CD14-positive monocyte (primary cell): ENCODE measurements at regions not wholly inside any gene's neighbourhood (a gene's known extent, or its start where the extent isn't known, plus 50 kb on each side); places are given as distances from the start of the nearest gene placed in this dataset.

Experiments
- DNase-seq, 3 donors: peaks; one replicate each; pipeline ENCODE4 v3.0.0-alpha.2; 2011 to 2022
- H2AFZ ChIP-seq: 2 replicates; pipeline ENCODE4 v1.6.0; 2012; ENCODE audit warnings: mild to moderate bottlenecking, low read depth, low read length, inconsistent platforms; ENCODE audit not compliant: insufficient read depth, poor library complexity, severe bottlenecking
- H3K27ac ChIP-seq, 2 donors: 1 replicate in 1 of 2; 2 replicates in 1 of 2; pipeline ENCODE4 v1.5.1; 2012 to 2013; ENCODE audit warnings: low read length in 2 of 2, control low read depth in 1 of 2, inconsistent platforms in 1 of 2, low read depth in 1 of 2, mild to moderate bottlenecking in 1 of 2
- H3K27me3 ChIP-seq, 2 donors: one replicate each; pipeline versions ENCODE4 v1.6.0 to v1.6.1; 2011 to 2013; ENCODE audit warnings: low read length in 2 of 2; ENCODE audit not compliant: control insufficient read depth in 2 of 2, insufficient read depth in 2 of 2
- H3K36me3 ChIP-seq, 2 donors: replicated peaks in 1 of 2; 1 replicate in 1 of 2; 2 replicates in 1 of 2; pipeline versions ENCODE4 v1.5.1 to v1.6.1; 2012 to 2013; ENCODE audit warnings: low read length in 2 of 2, control low read depth in 1 of 2, inconsistent platforms in 1 of 2, mild to moderate bottlenecking in 1 of 2; ENCODE audit not compliant: insufficient read depth in 2 of 2, control insufficient read depth in 1 of 2
- H3K4me1 ChIP-seq, 2 donors: 1 replicate in 1 of 2; 2 replicates in 1 of 2; pipeline versions ENCODE4 v1.5.1 to v1.6.1; 2012 to 2013; ENCODE audit warnings: low read length in 2 of 2, control low read depth in 1 of 2, inconsistent platforms in 1 of 2, mild to moderate bottlenecking in 1 of 2, moderate library complexity in 1 of 2; ENCODE audit not compliant: insufficient read depth in 2 of 2, control insufficient read depth in 1 of 2
- H3K4me2 ChIP-seq: replicated peaks from 2 replicates; pipeline ENCODE3; 2012; ENCODE audit warnings: low read length, moderate library complexity, mild to moderate bottlenecking; ENCODE audit not compliant: poor library complexity, severe bottlenecking; ENCODE audit errors: extremely low read depth
- H3K4me3 ChIP-seq, 3 experiments: fragments of 200-600 bp in 1 of 3; sonication (generic) in 1 of 3; replicated peaks in 1 of 3; 1 replicate in 2 of 3; 2 replicates in 1 of 3; pipeline ENCODE4 v1.5.1; 2011 to 2013; ENCODE audit warnings: low read length in 3 of 3, mild to moderate bottlenecking in 3 of 3, control low read depth in 2 of 3, low read depth in 2 of 3, inconsistent platforms in 1 of 3, moderate library complexity in 1 of 3
- H3K79me2 ChIP-seq: 2 replicates; pipeline ENCODE4 v1.6.0; 2012; ENCODE audit warnings: mild to moderate bottlenecking, control low read depth, inconsistent platforms, low read length, moderate library complexity; ENCODE audit not compliant: insufficient read depth
- H3K9ac ChIP-seq: 2 replicates; pipeline ENCODE4 v1.6.0; 2017; ENCODE audit warnings: low read length, mild to moderate bottlenecking; ENCODE audit not compliant: insufficient read depth, poor library complexity, severe bottlenecking
- H3K9me3 ChIP-seq, 2 donors: replicated peaks in 1 of 2; 1 replicate in 1 of 2; 2 replicates in 1 of 2; pipeline versions ENCODE4 v1.5.1 to v1.6.1; 2012 to 2013; ENCODE audit warnings: low read length in 2 of 2, control low read depth in 1 of 2; ENCODE audit not compliant: control insufficient read depth in 1 of 2, insufficient read depth in 1 of 2
- H4K20me1 ChIP-seq: 2 replicates; pipeline ENCODE4 v1.6.0; 2012; ENCODE audit warnings: mild to moderate bottlenecking, low read length, control low read depth, moderate library complexity; ENCODE audit not compliant: insufficient read depth
- H3K27ac Mint-ChIP-seq, 7 donors: one replicate each; pipeline ENCODE4 v1.8.0; 2020; ENCODE audit warnings: mild to moderate bottlenecking in 7 of 7, mixed read lengths in 7 of 7, moderate library complexity in 6 of 7, inconsistent platforms in 2 of 7
- H3K27me3 Mint-ChIP-seq, 3 donors: one replicate each; pipeline ENCODE4 v1.8.0; 2021 to 2022; ENCODE audit warnings: low read depth in 3 of 3, mild to moderate bottlenecking in 3 of 3, mixed read lengths in 3 of 3, moderate library complexity in 3 of 3, inconsistent platforms in 1 of 3
- H3K36me3 Mint-ChIP-seq, 2 donors: one replicate each; pipeline ENCODE4 v1.8.0; 2020; ENCODE audit warnings: mixed read lengths in 2 of 2, inconsistent platforms in 1 of 2, mild to moderate bottlenecking in 1 of 2
- H3K4me1 Mint-ChIP-seq: one replicate; pipeline ENCODE4 v1.8.0; 2020; ENCODE audit warnings: mild to moderate bottlenecking, mixed read lengths
- H3K4me3 Mint-ChIP-seq, 2 donors: one replicate each; pipeline ENCODE4 v1.8.0; 2020; ENCODE audit warnings: mild to moderate bottlenecking in 2 of 2, mixed read lengths in 2 of 2, moderate library complexity in 1 of 2
- H3K9me3 Mint-ChIP-seq, 7 donors: one replicate each; pipeline ENCODE4 v1.8.0; 2020 to 2022; ENCODE audit warnings: mixed read lengths in 7 of 7, mild to moderate bottlenecking in 6 of 7, moderate library complexity in 6 of 7, inconsistent platforms in 2 of 7
- WGBS: methylation state at CpG from one replicate; pipeline ENCODE4 v1.1.5; 2013; ENCODE audit warnings: missing lambda C conversion rate; ENCODE audit not compliant: insufficient coverage; 5-methylcytosine and 5-hydroxymethylcytosine counted together
- intact Hi-C, 2 donors: fragments of 100-400 bp; cut with micrococcal nuclease; formaldehyde crosslinking; loops; one replicate each; pipeline versions ENCODE4 v1.15.0 to v1.15.1; 2023
- TF ChIP-seq, protein P1 (sequence below): fragments of 200-600 bp; IDR thresholded peaks from one replicate; pipeline ENCODE4 v1.8.0; 2022; ENCODE audit warnings: antibody characterized with exemption, mild to moderate bottlenecking

DNA sequence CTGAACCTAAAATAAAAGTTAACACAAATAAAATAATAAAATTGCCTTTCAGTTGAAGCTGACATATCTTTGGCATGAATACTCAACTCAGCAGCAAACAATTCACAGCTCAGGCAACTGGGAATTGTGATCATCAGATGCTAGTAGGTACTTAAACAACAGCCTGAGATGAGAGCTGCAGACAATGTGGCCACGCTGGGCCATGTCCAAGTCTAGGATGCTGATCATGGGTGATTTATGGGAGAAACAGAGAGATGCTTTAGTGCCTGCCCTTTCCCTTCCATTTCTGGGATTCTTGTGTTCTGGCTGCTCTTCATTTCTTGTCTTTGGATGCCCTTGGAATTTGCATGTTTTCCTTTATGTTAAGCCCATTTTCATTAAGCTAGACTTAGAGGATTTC is 212.4 kb upstream of the CWC22 start:
- H3K9me3 ChIP-seq = peaks cover 0 to 5% of the 10 kb centered on the region in 2 donors
- WGBS = no CpG with 5 or more reads among the region's 1 CpG
- no peak overlapping the region for H2AFZ ChIP-seq
- Mint-ChIP-seq H3K4me1 (no peaks in the 10 kb centered on the region), H3K27ac (no peak overlapping the region), H3K4me3 (no peak overlapping the region), H3K36me3 (no peaks in the 10 kb centered on the region), H3K9me3 (peaks cover 0 to 14% (median 8%) of the 10 kb centered on the region in 7 donors), H3K27me3 (peaks cover 0 to 5% (median 2%) of the 10 kb centered on the region in 3 donors)
- no peaks in the 10 kb centered on the region for H3K79me2 ChIP-seq
- H3K36me3 ChIP-seq = no peaks in the 10 kb centered on the region
- DNase-seq = no peak
- TF ChIP-seq, protein P1, sequence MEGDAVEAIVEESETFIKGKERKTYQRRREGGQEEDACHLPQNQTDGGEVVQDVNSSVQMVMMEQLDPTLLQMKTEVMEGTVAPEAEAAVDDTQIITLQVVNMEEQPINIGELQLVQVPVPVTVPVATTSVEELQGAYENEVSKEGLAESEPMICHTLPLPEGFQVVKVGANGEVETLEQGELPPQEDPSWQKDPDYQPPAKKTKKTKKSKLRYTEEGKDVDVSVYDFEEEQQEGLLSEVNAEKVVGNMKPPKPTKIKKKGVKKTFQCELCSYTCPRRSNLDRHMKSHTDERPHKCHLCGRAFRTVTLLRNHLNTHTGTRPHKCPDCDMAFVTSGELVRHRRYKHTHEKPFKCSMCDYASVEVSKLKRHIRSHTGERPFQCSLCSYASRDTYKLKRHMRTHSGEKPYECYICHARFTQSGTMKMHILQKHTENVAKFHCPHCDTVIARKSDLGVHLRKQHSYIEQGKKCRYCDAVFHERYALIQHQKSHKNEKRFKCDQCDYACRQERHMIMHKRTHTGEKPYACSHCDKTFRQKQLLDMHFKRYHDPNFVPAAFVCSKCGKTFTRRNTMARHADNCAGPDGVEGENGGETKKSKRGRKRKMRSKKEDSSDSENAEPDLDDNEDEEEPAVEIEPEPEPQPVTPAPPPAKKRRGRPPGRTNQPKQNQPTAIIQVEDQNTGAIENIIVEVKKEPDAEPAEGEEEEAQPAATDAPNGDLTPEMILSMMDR = no peak
- H3K9ac ChIP-seq = no peak overlapping the region
- no peaks in the 10 kb centered on the region for H3K27me3 ChIP-seq
- intact Hi-C loops = no loop called here
- no peak overlapping the region for H3K4me2 ChIP-seq
- no peak overlapping the region for H3K4me3 ChIP-seq
- no peaks in the 10 kb centered on the region for H3K4me1 ChIP-seq
- H3K27ac ChIP-seq = no peak overlapping the region
- no peaks in the 10 kb centered on the region for H4K20me1 ChIP-seq

DNA sequence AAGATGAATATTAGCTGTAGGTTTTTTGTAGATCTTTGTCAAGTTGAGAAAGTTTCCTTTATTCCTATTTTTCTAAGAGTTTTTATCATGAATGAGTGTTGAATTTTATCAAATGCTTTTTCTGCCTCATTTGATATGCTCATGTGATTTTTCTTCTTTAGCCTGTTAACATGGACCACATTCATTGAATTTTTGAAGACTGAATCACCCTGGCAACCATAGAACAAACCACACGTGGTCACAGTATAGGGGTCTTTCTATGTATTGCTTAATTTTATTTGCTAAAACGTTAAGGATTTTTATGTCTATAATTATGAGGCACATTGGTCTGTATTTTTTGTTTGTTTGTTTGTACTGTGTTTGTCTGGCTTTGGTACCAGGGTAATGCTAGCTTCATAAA is 201.7 kb upstream of the CWC22 start:
- H3K4me2 ChIP-seq = no peak overlapping the region
- no peak overlapping the region for H3K4me3 ChIP-seq
- H4K20me1 ChIP-seq = no peaks in the 10 kb centered on the region
- H3K27ac ChIP-seq = no peak overlapping the region
- Mint-ChIP-seq H3K4me1 (no peaks in the 10 kb centered on the region), H3K9me3 (peaks cover 0 to 4% (median 2%) of the 10 kb centered on the region in 7 donors), H3K4me3 (no peak overlapping the region), H3K27me3 (no peaks in the 10 kb centered on the region), H3K27ac (no peak overlapping the region), H3K36me3 (no peaks in the 10 kb centered on the region)
- no peaks in the 10 kb centered on the region for H3K9me3 ChIP-seq
- TF ChIP-seq, protein P1 = no peak
- no peaks in the 10 kb centered on the region for H3K36me3 ChIP-seq
- H2AFZ ChIP-seq = no peak overlapping the region
- no peaks in the 10 kb centered on the region for H3K79me2 ChIP-seq
- WGBS = no CpG with 5 or more reads among the region's 2 CpGs
- H3K9ac ChIP-seq = no peak overlapping the region
- intact Hi-C loops = no loop called here
- no peaks in the 10 kb centered on the region for H3K4me1 ChIP-seq
- no peak for DNase-seq
- H3K27me3 ChIP-seq = no peaks in the 10 kb centered on the region
